PC-3 (cell line): ENCODE measurements at regions not wholly inside any gene's neighbourhood (a gene's known extent, or its start where the extent isn't known, plus 50 kb on each side); places are given as distances from the start of the nearest gene placed in this dataset.

ENCODE experiments used
- EZH2phosphoT487 ChIP-seq: fragments of 300-600 bp; sonication (generic); IDR thresholded peaks from 2 replicates; pipeline ENCODE4 v1.6.1; 2018; ENCODE audit warnings: mild to moderate bottlenecking, antibody characterized with exemption, low read length, borderline replicate concordance
- TF ChIP-seq, protein P1 (sequence below): fragments of 300-600 bp; sonication (generic); conservative IDR thresholded peaks from 2 replicates; pipeline ENCODE4 v1.5.1; 2017; ENCODE audit warnings: antibody characterized with exemption, low read depth, mild to moderate bottlenecking, low read length

- TF ChIP-seq, protein P1, sequence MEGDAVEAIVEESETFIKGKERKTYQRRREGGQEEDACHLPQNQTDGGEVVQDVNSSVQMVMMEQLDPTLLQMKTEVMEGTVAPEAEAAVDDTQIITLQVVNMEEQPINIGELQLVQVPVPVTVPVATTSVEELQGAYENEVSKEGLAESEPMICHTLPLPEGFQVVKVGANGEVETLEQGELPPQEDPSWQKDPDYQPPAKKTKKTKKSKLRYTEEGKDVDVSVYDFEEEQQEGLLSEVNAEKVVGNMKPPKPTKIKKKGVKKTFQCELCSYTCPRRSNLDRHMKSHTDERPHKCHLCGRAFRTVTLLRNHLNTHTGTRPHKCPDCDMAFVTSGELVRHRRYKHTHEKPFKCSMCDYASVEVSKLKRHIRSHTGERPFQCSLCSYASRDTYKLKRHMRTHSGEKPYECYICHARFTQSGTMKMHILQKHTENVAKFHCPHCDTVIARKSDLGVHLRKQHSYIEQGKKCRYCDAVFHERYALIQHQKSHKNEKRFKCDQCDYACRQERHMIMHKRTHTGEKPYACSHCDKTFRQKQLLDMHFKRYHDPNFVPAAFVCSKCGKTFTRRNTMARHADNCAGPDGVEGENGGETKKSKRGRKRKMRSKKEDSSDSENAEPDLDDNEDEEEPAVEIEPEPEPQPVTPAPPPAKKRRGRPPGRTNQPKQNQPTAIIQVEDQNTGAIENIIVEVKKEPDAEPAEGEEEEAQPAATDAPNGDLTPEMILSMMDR, result no peak
- TF ChIP-seq EZH2phosphoT487, result no peak
Measured at GRCh38 chr11:109898592-109898991, 194.6 kb upstream of the ZC3H12C start.
